Caki2 (cell line): ENCODE measurements at regions not wholly inside any gene's neighbourhood (a gene's known extent, or its start where the extent isn't known, plus 50 kb on each side); places are given as distances from the start of the nearest gene placed in this dataset.
A peak's percentile ranks its signal among the peaks of the same experiment; 100 is the strongest.
"Not testable (repeated sequence)": the region's sequence is repeated elsewhere in the genome, so short reads cannot be mapped to it uniquely, and the experiment has no call there.

Experiments used
- DNase-seq: peaks from one replicate; pipeline ENCODE4 v3.0.0-alpha.2; 2015; ENCODE audit warnings: low read depth
- in situ Hi-C: cut with HindIII; loops from 2 replicates; pipeline ENCODE4 v1.10.0; 2016; ENCODE audit warnings: low sequenced_read_pairs, low pct_unique_long_range_greater_than_20kb, mixed read lengths

- DNase-seq: no peak
- in situ Hi-C loops: no loop called here
These were observed 224.0 kb upstream of the CBLB start for GRCh38 chr3:106092792-106093191.

GRCh38 chr3:106093616-106094015 lies 224.8 kb upstream of the CBLB start:
- no peak for DNase-seq
- in situ Hi-C loops: no loop called here

GRCh38 chr3:106097817-106098435 lies 229.1 kb upstream of the CBLB start:
- no peak for DNase-seq
- in situ Hi-C loops: no loop called here

- in situ Hi-C loops: no loop called here
These were observed 234.6 kb upstream of the CBLB start for GRCh38 chr3:106103383-106103782.

GRCh38 chr3:106104078-106104477 lies 235.3 kb upstream of the CBLB start:
- DNase-seq: no peak
- in situ Hi-C loops: no loop called here

More at GRCh38 chr3:106103383-106103782, 234.6 kb upstream of the CBLB start:
- no peak for DNase-seq

GRCh38 chr3:106108925-106109324 lies 240.1 kb upstream of the CBLB start:
- DNase-seq: no peak
- in situ Hi-C loops: no loop called here

- in situ Hi-C loops, DNase-seq: not testable (repeated sequence)
These were observed 243.7 kb upstream of the CBLB start for GRCh38 chr3:106112561-106112960.

- in situ Hi-C loops: no loop called here
- no peak for DNase-seq
These were observed 244.9 kb upstream of the CBLB start for GRCh38 chr3:106113747-106114146.

GRCh38 chr3:106114220-106114619 lies 245.4 kb upstream of the CBLB start:
- in situ Hi-C loops: no loop called here
- DNase-seq: no peak

- in situ Hi-C loops: no loop called here
- peak; percentile 6 for DNase-seq
These were observed 246.0 kb upstream of the CBLB start for GRCh38 chr3:106114848-106115247.

- in situ Hi-C loops: no loop called here
- DNase-seq: no peak
These were observed 246.7 kb upstream of the CBLB start for GRCh38 chr3:106115557-106115956.

- in situ Hi-C loops: no loop called here
- no peak for DNase-seq
These were observed 248.1 kb upstream of the CBLB start for GRCh38 chr3:106116733-106117489.

GRCh38 chr3:106117490-106117858 lies 248.7 kb upstream of the CBLB start:
- no peak for DNase-seq
- in situ Hi-C loops: no loop called here

- DNase-seq: peak; percentile 21
- in situ Hi-C loops: no loop called here
These were observed 250.8 kb upstream of the CBLB start for GRCh38 chr3:106119614-106120082.

- DNase-seq: no peak
- in situ Hi-C loops: no loop called here
These were observed 251.5 kb upstream of the CBLB start for GRCh38 chr3:106120356-106120755.

- DNase-seq: no peak
- in situ Hi-C loops: no loop called here
These were observed 252.9 kb upstream of the CBLB start for GRCh38 chr3:106121491-106122289.

GRCh38 chr3:106124818-106125217 lies 256.0 kb upstream of the CBLB start:
- no peak for DNase-seq
- in situ Hi-C loops: no loop called here

GRCh38 chr3:106125321-106125720 lies 256.5 kb upstream of the CBLB start:
- DNase-seq: no peak
- in situ Hi-C loops: no loop called here
